Panc1 (cell line): ENCODE measurements at regions not wholly inside any gene's neighbourhood (a gene's known extent, or its start where the extent isn't known, plus 50 kb on each side); places are given as distances from the start of the nearest gene placed in this dataset.

Experiments used
- CTCF ChIP-seq: fragments of 450-650 bp; IDR thresholded peaks from 2 replicates; pipeline ENCODE4 v1.5.1; 2017; ENCODE audit warnings: mild to moderate bottlenecking
- REST ChIP-seq, 2 experiments: IDR thresholded peaks; 2 replicates each; pipeline ENCODE4 v1.6.1; 2011 to 2012; ENCODE audit warnings: low read depth in 2 of 2, control low read depth in 1 of 2, low read length in 1 of 2, mild to moderate bottlenecking in 1 of 2, moderate library complexity in 1 of 2; ENCODE audit not compliant: insufficient read depth in 1 of 2

- TF ChIP-seq CTCF: no peak
- no peak for TF ChIP-seq REST (IDR thresholded peaks at IDR 0.05; ENCODE audit: insufficient read depth in 1 of 2, low read depth in 2 of 2, low read length in 1 of 2)
These were observed 430.6 kb downstream of the GRB14 start for GRCh38 chr2:164190700-164191099.
